ENCODE measurements at regions not wholly inside any gene's neighbourhood (a gene's known extent, or its start where the extent isn't known, plus 50 kb on each side); places are given as distances from the start of the nearest gene placed in this dataset.

DNA sequence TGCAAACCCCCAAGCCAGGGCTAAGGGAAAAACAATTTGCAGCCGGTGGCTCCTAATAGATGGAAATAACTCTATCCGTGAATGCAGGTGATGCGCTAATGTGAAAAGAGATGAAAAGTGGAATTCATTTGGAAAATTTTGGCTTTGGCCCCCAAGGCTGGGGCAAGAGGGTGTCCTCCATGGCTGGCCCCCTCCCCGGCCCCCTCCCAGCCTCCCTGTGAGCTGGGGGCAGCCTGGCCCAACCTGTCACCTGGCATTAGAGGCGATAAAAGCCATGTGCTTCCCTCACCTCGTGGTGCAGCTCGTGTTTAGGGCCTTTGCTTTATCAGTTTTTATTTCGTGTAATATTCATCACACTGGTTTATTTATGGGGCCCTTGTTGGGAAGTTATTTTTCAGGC, 267.2 kb downstream of the ENGASE start:
- no peak for DNase-seq (ENCODE audit: low read depth)

DNA sequence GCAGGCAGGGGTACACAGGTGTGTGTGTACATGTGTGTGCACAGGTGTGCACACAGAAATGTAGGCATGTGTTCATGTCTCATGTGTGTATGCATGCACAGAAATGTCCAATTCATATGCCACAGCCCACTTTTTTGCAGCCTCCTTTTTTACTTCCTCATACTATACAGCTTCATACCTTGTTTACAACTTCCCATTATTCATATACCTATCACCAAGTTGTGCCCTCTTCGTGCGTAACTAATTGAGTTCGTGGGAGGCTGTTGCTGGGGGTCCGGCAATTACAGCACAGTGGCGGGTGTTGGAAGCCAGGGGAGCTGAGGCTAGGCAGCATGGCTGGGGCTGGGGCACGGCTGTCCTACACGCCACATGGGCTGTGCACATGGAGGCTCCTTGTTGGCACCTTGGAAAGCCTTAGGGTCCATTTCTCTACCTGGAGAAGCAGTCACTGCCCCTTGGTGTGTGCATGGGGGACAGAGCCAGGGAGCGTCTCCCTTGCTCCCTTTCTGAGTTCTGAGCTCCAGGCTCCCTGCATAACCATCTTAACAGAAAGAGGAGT, 266.7 kb downstream of the ENGASE start:
- DNase-seq (ENCODE audit: low read depth) = no peak

DNA sequence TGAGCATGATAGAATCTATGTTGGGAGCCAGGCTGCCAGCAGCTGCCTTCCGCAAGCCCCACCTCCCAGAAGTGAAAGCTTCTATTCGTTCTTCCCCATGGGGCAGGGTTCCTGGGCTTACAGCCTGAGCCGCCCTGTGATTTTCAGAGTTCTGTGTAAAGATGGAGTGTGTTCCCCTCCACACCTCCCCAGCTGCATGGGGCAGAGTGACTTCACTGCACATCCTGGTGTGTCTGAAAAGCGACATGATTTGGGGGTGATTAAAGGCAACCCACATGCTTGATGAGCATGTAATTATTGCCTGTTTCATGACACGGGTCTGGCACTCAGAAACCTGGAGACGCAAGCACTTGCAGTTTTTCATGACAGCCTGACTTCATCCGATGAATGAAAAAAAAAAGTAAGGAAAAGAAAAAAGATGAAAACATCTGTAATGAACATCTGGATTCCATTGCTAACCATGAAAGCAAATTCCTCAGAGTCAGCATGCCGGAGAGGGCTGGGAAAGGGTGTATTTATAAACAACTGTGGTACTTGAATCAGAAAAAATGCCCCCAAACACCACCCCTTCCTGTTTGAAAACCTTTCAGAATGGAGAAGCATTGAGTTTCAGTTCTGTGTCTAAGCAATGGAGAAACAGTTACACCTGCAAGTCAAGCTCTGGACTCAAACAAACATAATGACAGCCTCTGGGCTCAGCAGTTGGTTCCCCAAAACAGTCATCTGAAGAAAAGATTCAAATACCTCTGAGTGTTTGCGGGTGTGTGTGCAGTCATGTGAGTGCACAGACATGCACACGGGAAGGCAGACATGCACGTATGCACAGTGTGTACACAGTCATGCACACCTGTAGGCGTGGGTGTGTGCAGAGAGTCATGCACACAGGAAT, 266.0 kb downstream of the ENGASE start:
- no peak for DNase-seq (ENCODE audit: low read depth)

DNA sequence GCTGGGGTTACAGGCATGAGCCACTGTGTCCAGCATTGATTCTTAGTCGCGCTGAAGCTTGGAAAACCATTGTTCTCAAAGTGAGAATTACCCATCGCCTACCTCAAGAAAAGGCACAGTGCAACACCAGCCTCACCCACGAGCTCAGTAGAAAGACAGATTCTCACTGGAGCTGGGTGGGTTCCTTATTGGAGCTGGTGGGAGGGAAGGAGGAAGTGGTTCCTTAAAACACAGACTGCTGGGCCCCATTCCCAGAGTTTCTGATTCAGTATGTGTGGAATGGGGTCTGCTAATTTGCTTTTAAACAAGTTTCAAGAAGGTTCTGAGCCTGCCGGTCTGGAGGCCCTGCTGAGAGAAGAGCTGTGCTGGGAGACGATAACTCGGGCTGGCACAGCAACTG, 264.7 kb downstream of the ENGASE start:
- no peak for DNase-seq (ENCODE audit: low read depth)

DNA sequence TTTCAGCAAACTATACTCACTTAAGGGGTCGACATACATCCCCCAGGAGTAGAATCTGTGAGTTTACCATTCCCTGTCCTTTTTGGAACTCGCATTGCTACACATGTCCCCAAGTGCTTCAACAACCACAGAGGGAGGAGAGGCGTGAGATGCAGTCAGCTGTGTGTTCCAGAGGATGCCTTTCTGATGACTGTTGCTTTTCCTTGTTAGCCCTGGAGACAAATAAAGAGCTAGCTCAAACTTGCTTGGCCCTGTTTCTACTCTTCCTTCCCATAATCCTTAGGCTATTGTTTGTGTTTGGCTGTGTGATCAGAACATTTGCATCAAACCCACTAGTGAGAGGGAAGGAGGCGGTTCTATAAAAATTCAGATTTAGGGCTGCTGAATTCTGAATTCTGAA, 264.0 kb downstream of the ENGASE start:
- no peak for DNase-seq (ENCODE audit: low read depth)

DNA sequence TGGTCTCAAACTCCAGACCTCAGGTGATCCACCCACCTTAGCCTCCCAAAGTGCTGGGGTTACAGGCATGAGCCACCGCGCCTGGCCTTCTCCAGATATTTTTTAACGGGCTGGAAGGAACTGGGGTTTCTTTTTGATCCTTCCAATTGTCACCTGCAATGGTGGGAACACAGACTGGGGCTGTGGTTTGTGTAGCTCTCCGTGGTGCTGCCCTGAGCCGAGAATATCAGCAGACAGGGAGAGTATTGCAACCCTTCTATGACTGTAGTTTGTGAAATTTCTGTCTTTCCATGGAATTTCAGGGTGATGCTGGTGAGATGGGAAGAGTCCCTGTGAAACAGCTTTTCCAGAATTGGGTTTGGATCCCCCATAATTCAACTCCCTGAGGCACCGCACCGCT, 263.5 kb downstream of the ENGASE start:
- DNase-seq (ENCODE audit: low read depth) = no peak

DNA sequence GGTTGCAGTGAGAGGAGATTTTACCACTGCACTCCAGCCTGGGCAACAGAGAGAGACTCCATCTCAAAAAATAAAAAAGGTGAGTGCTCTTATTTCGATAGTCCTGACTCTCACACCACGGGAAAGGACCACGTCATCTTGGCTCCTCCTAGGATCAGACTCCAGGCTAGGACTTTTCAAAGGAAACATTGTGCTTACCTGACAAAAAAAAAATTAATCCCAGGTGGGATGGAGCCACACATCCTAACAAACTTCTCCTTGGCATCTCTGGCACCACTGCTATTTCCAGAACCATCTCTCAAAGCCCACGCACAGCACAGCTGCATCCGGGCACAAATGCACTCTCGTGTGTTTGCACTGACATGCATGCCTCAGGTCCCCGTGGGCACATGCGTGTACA, 262.4 kb downstream of the ENGASE start:
- DNase-seq (ENCODE audit: low read depth) = no peak

DNA sequence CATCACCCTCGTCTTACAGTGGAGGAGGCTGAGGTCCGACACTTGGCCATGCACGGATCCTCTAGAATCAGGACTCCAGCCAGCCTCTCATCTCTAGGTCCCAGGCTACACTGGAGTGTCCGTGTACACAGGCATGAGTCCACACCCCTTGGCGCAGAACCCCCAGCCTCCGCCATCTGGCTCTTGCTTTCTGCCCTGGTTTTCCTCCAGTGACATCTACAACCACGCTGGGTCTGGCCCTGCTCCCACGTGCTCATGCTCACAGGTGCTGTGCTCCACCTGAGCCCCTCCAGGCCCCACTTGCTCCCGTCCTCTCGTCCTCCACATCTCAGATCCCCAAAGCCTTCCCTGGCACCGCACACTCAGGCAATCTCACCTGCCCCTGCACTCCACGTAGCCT, 260.8 kb downstream of the ENGASE start:
- DNase-seq (ENCODE audit: low read depth) = no peak

DNA sequence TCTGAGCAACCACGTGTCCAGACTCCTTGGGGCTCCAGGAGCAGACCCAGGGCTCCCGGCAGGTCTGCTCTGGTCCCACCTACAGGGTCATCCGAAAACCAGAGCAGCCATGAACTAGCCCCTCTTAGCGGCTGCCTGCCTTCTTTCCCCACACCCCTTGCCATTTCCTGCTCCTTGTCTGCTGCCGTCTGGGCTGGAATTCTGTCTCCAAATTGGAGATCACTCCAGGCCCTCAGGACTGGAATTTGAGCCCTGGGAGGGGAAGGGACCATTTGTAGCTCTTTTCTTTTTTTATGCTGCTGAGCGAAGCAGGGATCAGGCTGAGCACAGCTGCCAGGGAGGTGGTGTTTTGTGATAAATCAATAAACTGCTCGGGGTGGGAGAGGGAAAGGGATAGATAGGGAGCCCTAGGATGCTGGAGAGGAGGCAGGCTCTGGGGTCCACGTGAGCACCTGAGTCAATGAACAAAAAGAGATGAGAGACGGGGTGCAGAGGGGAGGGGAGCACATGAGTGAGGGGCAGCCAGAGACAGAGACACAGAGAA, 257.5 kb downstream of the ENGASE start:
- DNase-seq (ENCODE audit: low read depth) = no peak

DNA sequence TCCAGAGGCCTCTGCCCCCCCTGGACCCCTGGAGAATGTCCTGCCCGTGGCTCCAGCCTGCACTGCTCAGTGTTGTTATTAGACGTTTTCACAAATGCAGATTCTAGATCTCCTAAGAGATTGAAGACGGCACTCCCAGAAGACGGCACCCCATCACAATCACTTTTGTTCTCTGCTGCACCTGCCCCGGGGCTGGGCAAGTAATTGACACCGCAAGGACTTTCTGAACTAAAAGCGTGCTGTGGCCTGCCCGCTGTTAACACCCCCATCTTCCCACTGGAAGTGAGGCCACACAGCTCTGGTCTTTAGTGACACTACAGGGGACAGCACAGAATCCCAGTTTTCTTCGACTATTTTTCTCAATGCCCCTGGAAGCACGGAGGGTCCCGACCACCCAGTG, 256.9 kb downstream of the ENGASE start:
- DNase-seq (ENCODE audit: low read depth) = no peak

DNA sequence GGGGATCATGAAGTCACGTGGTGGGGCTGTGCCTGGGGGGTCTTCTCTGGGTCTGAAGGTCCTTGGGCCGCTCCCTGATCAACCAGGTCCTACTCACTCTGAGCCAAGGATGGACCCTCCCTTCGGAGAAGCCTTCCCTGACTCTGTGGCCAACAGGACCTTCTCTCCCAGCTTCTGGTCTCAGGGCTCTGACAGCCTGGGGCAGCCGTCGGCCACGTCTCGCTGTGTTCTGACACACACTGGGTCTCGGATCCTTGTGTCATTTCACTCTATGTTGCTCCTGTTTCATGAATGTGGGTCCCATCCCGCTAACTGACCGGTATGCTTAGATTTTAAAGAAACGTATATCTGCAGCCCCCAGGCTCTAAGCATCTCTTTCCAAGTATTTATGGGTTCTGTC, 256.1 kb downstream of the ENGASE start:
- DNase-seq (ENCODE audit: low read depth) = no peak

DNA sequence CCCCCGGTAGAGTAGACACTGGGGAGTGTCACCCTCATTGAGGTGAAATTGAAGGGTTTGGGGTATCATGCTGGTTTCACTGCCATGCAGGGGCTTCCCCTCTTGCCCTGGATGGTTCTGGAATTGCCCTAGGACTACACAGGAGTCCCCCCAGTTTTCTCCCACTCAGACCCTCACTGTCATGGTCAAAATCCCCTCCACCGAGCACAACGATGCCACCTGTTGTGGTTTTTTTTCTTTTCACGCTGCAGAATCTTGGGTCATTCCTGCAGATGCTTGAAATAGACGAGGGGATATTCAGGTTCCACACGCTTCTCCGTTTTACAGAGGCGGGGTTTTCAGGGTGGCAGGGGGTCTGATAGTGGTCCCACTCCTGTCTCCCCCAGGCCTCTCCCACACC, 255.6 kb downstream of the ENGASE start:
- no peak for DNase-seq (ENCODE audit: low read depth)

DNA sequence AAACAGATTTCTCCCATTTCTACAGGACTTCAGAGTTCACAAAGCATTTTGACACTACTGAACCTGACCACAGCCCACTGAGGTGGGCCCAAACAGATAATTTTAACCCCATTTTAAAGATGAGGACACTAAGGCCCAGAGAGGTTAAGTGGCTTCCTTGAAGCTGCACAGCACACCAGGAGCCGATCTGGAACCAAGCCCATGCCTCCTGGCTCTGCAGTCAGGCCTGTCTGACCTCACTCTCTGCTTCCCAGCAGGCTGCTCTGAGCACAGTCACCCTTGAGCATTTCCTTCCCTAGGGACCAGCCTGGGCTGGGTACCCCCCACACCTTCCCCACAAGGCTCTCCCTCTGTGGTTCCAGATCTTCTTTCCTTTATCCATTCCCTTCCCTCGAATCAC, 252.2 kb downstream of the ENGASE start:
- DNase-seq (ENCODE audit: low read depth) = no peak

DNA sequence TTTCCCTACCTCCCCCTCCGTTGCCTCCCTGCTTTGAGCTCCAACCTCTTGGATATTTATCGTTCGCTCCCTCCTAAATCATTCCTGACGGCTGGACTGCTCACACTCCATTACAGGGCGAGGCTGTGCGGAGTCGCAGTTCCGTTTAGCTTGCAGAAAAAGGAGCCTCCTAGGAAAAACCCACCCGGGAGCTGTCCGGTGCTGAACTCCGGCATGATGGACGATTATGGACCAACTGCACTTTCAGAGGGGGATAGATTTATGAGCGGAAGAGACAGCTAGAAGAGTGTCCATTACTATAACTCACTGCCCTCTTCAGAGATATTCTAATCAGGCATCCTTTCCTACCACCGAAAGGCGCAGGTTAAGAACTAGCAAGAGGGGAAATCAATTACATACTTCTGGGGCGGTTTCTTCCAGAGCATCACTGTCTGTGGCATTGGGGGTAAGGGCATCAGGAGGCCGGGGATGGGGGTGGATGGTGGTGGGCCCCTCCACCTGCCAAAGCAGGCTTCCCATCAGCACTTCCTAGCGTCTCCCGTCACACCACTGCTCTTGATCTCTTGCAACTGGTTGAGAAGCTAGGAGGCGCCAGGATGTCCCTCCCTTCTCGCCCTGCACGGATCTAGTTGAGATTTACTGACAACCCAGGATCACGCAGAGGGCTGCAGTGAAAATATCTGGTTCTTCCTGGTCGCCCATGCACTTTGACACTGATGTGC, 251.2 kb downstream of the ENGASE start:
- no peak for DNase-seq (ENCODE audit: low read depth)

DNA sequence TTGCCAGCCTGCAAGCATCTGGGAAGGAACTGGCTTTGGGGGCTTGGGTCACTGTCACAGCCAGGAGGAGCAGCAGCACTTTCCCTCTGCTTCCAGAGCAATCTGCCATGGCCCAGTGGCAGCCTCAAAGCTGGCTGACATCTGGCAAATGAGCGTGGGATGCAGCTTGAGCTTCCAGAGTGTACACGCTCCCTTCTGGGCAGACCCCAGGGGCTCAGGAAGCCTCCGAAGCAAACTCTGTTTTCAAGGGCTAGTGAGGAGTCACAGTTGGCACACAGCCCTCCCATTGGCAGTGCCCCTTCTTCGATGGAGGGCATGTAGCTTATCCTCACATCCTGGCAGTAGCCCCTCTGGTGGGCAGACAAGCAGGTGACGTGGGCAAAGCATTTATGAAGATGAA, 249.6 kb downstream of the ENGASE start:
- DNase-seq (ENCODE audit: low read depth) = no peak

DNA sequence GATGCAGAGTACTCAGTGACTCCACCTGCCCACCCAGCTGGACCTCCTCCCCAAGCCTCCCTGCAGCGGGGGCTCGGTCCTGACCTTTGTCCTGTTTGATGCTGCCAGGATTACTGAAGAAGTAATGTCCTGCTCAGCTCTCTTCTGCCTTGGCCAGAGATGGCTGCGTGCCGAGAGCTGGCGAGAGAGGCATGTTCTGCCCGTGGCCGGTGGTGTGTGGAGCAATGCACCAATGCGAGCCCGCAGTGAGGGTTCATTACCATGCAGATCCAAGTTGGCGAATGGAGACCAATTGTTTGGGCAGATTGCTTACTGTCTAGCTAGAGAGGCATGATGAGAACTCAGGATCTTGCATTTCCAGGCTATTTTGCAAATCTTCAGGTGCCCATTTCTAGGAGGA, 248.9 kb downstream of the ENGASE start:
- no peak for DNase-seq (ENCODE audit: low read depth)

DNA sequence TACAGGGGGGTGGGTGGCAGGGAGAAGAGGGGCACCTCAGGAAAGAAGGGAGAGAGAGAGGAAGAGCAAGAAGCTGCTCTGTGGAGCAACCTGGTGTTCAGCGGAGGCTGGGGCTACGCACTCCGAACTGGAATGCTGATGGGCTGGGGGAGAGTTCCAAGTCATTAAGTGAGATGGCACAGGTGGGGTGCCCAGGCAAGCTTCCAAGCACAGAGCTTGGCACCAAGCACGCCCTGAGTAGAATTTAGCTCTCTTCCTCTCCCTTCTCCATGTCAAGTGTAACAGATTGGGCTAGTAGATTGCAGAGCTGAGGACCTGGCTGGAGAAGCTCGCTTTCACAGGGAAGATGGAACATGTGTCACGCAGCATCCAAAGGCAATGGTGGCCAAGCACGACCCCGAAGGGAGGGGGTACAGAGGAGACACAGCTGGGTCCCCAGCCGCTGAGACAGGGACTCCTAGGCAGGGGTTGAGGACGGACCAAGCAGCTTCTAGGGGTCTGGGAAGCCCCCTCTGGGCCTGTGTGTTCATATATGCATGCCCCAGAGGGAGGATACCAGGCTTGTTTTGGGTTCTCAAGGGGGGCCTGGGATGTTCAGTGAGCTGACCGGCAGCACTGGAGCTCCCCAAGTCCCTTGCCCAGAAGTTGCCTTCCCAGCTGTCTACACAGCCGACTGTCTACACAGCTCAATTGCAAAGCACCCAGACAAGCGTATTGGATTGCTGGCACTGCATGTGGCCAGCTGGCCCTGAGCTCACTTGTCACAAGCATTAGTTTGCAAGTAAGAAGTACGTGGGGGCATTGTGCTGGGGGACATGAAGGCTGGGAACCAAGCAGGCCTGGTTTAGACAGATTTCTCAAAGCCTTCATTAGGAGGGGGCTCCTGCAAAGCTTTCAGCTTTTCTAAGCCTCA, 247.8 kb downstream of the ENGASE start:
- no peak for DNase-seq (ENCODE audit: low read depth)

DNA sequence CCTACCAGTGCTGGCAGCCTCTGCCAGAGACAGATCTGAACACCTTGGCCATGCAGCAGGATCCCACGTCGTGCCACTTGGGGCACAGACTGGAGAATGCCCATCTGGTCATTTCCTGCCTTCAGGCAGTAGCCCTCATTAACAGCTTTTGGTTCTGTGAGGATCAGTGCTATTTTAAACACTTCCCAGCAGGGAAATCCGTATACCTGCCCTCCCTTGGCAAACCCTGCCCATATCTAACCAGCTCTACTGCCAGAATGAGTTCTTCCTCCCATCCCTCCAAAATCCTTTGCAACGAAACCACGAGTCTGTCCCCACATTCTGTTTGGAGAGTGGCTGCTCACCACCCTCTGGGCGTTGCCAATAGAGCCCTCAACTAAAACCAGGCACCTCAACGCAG, 245.7 kb downstream of the ENGASE start:
- no peak for DNase-seq (ENCODE audit: low read depth)

DNA sequence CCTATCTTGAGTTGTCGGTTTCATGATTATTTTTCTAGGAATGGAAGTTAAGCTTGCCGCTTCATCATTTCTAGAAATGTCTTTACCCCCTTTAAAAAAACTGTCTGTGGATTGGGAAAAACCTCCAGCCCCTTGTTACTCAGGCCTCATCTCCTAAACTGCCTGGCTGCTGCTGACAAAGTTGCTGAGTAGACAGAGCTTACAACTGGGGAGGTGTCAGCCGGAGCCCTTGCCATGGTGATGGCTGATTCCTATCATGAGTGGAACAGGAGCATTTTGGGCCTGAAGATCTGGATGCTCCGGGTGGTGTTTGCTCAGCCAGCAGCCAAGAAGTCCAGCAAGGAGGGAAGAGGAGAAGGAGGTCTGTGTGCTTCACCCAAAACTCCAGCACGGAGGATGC, 243.3 kb downstream of the ENGASE start:
- DNase-seq (ENCODE audit: low read depth) = no peak

DNA sequence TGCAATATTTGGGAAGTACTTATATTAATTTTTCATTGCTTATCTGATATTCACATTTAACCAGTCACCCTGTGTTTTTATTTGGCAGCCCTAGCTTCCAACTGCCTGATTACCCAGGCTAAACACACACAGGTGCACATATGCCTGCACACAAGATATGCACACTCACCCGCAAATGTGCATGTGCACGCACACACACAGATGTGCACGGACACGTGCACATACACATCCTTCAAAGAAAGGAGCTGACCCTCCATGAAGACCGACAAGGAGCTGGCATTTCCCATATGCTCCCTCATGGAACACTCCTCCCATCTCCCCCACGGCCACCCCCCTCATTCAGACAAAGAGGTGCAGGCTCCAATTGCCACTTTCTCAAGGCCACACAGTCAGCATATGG, 242.2 kb downstream of the ENGASE start:
- no peak for DNase-seq (ENCODE audit: low read depth)

DNA sequence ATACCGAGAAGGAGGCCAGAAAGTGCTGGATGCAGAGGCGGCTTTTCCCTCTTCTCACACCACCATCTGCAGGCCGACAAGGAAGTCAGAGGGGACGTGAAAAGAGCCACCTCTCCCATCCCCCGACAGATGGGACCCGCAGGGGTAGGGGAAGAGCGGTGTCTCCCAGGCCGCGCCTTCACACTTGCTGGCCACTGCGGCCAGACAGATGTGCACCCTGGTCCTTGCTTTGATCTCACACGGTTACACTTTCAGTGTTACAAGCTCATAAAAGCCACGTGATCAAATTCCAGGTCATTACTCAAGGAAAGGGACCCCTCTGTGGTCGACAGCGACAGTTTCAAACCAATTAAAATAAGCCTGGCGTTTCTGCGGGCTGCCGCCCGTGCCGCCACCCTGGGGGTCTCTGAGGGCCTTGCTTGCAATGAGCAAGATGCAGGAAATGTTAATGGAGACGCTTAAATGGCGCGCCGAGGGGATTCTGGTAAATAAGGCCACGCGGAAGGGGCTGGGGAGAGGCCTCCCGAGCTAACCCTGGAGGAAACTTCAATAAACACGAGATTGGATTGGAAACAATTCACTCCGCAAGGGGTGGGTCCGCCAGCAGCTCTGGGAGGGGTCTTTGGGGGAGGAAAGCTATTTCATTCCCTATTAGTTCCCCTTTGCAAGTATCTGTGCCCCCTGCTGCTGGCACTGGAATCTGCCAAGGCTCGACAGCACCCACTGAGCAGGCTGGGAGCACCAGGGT, 240.9 kb downstream of the ENGASE start:
- no peak for DNase-seq (ENCODE audit: low read depth)
